ENCODE measurements at regions not wholly inside any gene's neighbourhood (a gene's known extent, or its start where the extent isn't known, plus 50 kb on each side); places are given as distances from the start of the nearest gene placed in this dataset.

DNA sequence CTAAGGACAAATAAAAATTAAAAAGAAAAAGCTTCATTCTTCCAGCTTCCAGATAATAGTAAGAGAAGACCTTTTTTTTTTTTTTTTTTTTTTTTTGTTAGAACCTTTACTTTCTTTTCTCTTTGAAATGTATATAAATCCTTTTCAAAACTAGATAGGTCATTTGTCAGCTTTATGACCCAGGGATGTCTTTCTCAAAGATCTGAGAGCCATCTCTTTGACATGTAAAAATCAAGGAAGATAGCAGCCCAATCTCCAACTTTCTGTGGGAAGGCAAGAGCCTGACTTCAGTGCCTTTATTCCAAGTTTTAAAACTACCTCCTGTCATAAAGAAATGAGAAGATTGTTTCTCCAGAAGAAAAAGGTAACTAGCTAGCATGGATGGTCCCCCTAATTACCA is 203.3 kb upstream of the LRFN5 start:
- no peaks in the 10 kb centered on the region for H3K4me1 ChIP-seq (ENCODE audit: control insufficient read depth in 1 of 2, insufficient read depth in 2 of 2, low read length in 2 of 2)
- no peaks in the 10 kb centered on the region for H3K79me2 ChIP-seq (ENCODE audit: insufficient read depth, low read length)
- no peak overlapping the region for H3K27ac ChIP-seq (ENCODE audit: low read depth in 1 of 2, low read length in 2 of 2)
- H3K9me3 ChIP-seq (replicated peaks in 1 of 2; ENCODE audit: control insufficient read depth in 1 of 2, insufficient read depth in 1 of 2, low read length in 2 of 2), result no peaks in the 10 kb centered on the region
- intact Hi-C loops (cut with micrococcal nuclease), result no loop called here
- peaks cover 0 to 13% (median 0%) of the 10 kb centered on the region in 7 donors for H3K9me3 Mint-ChIP-seq
- H3K4me3 Mint-ChIP-seq, result no peak overlapping the region
- H4K20me1 ChIP-seq (ENCODE audit: insufficient read depth, low read length), result no peaks in the 10 kb centered on the region
- DNase-seq, result no peak
- H3K4me3 ChIP-seq (replicated peaks in 1 of 3; ENCODE audit: low read depth in 2 of 3, low read length in 3 of 3), result no peak overlapping the region
- H3K36me3 Mint-ChIP-seq, result no peaks in the 10 kb centered on the region
- H3K36me3 ChIP-seq (replicated peaks in 1 of 2; ENCODE audit: control insufficient read depth in 1 of 2, insufficient read depth in 2 of 2, low read length in 2 of 2), result no peaks in the 10 kb centered on the region
- peaks cover 0 to 1% (median 0%) of the 10 kb centered on the region in 3 donors for H3K27me3 Mint-ChIP-seq (ENCODE audit: low read depth in 3 of 3)
- no peak overlapping the region for H3K27ac Mint-ChIP-seq
- TF ChIP-seq, protein P1, sequence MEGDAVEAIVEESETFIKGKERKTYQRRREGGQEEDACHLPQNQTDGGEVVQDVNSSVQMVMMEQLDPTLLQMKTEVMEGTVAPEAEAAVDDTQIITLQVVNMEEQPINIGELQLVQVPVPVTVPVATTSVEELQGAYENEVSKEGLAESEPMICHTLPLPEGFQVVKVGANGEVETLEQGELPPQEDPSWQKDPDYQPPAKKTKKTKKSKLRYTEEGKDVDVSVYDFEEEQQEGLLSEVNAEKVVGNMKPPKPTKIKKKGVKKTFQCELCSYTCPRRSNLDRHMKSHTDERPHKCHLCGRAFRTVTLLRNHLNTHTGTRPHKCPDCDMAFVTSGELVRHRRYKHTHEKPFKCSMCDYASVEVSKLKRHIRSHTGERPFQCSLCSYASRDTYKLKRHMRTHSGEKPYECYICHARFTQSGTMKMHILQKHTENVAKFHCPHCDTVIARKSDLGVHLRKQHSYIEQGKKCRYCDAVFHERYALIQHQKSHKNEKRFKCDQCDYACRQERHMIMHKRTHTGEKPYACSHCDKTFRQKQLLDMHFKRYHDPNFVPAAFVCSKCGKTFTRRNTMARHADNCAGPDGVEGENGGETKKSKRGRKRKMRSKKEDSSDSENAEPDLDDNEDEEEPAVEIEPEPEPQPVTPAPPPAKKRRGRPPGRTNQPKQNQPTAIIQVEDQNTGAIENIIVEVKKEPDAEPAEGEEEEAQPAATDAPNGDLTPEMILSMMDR (IDR thresholded peaks at IDR 0.05), result no peak
- H3K4me1 Mint-ChIP-seq, result no peaks in the 10 kb centered on the region
- H3K9ac ChIP-seq (ENCODE audit: insufficient read depth, low read length, poor library complexity, severe bottlenecking), result no peak overlapping the region
- H3K27me3 ChIP-seq (ENCODE audit: control insufficient read depth in 2 of 2, insufficient read depth in 2 of 2, low read length in 2 of 2), result no peaks in the 10 kb centered on the region
- no peak overlapping the region for H3K4me2 ChIP-seq (replicated peaks; ENCODE audit: extremely low read depth, low read length, poor library complexity, severe bottlenecking)
- no peak overlapping the region for H2AFZ ChIP-seq (ENCODE audit: insufficient read depth, low read depth, low read length, poor library complexity, severe bottlenecking)

DNA sequence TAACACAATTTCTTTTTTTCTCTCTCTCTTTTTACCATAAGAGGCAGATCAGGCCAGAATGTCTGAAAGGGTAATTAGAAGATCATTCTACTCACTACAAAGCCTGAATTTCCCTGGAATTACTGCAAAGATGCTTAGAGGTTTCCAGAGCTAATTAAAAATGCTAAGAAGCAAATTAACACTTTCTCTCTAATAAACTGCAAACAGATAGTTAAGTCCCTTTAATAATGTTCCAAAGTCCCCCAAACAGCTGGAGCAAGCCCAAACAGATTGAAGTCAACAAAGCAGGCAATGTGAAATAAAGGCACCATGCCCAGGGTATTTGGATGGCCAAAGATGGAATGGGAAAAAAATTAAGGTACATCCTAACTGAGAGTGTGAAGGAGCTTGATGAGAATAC is 208.8 kb upstream of the LRFN5 start:
- H3K79me2 ChIP-seq (ENCODE audit: insufficient read depth, low read length), result no peaks in the 10 kb centered on the region
- Mint-ChIP-seq H3K27me3 (ENCODE audit: low read depth in 3 of 3) (no peaks in the 10 kb centered on the region), H3K27ac (no peak overlapping the region), H3K4me1 (no peaks in the 10 kb centered on the region), H3K9me3 (peaks cover 0 to 14% (median 0%) of the 10 kb centered on the region in 7 donors), H3K4me3 (no peak overlapping the region), H3K36me3 (no peaks in the 10 kb centered on the region)
- no peak overlapping the region for H3K27ac ChIP-seq (ENCODE audit: low read depth in 1 of 2, low read length in 2 of 2)
- intact Hi-C loops (cut with micrococcal nuclease), result no loop called here
- no peak overlapping the region for H3K4me3 ChIP-seq (replicated peaks in 1 of 3; ENCODE audit: low read depth in 2 of 3, low read length in 3 of 3)
- no peaks in the 10 kb centered on the region for H3K4me1 ChIP-seq (ENCODE audit: control insufficient read depth in 1 of 2, insufficient read depth in 2 of 2, low read length in 2 of 2)
- H3K36me3 ChIP-seq (replicated peaks in 1 of 2; ENCODE audit: control insufficient read depth in 1 of 2, insufficient read depth in 2 of 2, low read length in 2 of 2), result no peaks in the 10 kb centered on the region
- no peak overlapping the region for H2AFZ ChIP-seq (ENCODE audit: insufficient read depth, low read depth, low read length, poor library complexity, severe bottlenecking)
- no peak overlapping the region for H3K4me2 ChIP-seq (replicated peaks; ENCODE audit: extremely low read depth, low read length, poor library complexity, severe bottlenecking)
- no peaks in the 10 kb centered on the region for H4K20me1 ChIP-seq (ENCODE audit: insufficient read depth, low read length)
- no peaks in the 10 kb centered on the region for H3K27me3 ChIP-seq (ENCODE audit: control insufficient read depth in 2 of 2, insufficient read depth in 2 of 2, low read length in 2 of 2)
- H3K9me3 ChIP-seq (replicated peaks in 1 of 2; ENCODE audit: control insufficient read depth in 1 of 2, insufficient read depth in 1 of 2, low read length in 2 of 2), result no peaks in the 10 kb centered on the region
- DNase-seq, result no peak
- TF ChIP-seq, protein P1 (IDR thresholded peaks at IDR 0.05), result no peak
- H3K9ac ChIP-seq (ENCODE audit: insufficient read depth, low read length, poor library complexity, severe bottlenecking), result no peak overlapping the region
